ENCODE measurements at regions not wholly inside any gene's neighbourhood (a gene's known extent, or its start where the extent isn't known, plus 50 kb on each side); places are given as distances from the start of the nearest gene placed in this dataset.

DNA sequence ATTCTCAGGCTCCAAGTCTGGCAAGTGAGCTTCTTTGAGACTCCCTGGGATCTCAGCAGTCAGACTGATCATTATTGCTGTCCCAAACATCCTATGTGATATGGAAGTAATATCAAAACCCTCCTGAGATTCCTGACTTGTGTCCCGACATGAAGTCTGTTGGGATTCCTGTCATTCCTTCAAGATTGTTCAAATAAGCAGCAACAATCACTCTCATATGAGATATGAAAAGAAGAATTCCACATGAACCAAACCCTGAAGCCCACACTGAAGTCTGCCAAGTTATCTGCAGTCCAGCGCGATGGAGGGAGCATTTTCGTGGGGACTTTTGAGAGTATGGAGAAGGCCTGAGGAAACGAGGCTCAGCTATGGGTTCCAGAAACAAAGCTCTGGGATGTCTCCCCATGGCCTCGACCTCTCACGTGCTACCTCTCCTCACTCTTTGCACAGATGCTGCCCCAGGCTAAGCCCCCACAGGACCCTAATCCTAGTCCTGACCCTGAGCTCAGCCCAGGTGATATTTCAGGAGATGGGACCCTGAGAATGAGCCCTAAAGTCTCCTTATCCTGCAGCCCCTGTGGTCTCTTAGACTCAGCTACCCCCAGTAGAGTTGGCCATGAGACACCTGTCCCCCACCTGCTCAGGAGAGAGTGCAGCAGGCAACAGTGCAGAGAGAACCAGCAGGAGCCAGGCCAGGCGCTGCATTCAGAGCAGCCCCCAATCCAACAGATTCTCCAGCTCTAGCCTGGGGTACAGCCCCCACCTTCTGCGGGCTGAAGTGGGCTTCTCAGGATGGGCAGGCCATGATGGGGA, 100.2 kb downstream of the GGTLC2 start:
- no peak for DNase-seq
- no peak for TF ChIP-seq POLR2A (IDR thresholded peaks at IDR 0.05; ENCODE audit: low read length)
- no peak for TF ChIP-seq GATA1 (IDR thresholded peaks at IDR 0.05; ENCODE audit: low read depth, low read length)

DNA sequence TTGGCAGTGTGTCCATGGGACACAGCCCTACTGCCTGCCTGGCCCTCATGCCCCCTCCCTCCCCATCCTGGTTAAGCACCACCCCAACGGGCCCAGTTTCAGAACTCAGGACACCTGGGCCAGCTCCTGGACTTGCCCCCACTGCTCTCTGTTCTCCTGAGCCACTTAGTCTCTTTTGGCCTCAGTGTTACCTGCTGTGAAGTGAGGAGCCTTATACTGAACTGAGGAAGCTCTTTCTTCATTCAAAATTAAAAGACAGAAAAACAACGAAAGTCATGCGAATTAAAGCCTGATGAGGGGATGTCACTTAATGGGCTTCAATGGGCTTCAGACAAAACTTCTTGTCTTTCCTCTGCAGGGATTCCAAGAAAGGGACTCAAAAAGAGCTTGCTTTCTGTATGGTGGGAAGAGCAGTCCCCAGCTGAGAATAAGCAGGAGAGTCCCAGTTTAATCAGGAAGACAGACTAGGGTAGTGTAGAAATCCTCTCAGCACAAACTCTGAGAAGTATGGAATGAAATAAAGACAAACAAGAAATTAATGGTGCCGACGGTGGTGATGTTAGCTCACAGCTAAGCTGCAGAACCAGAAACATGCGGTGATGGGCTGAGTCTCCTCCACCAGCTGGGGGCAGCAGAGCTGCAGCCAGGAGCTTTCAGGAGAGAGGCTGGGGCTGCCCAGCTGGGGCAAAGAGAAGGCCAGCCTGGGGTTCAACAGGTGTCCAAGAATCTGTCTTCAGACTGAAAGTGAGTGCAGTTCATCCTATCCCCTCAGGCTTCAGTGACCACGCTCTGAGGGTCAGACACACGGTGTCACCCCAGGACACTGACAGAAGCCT, 101.0 kb downstream of the GGTLC2 start:
- peak; percentile 9 to 25 for DNase-seq
- TF ChIP-seq GATA1 (IDR thresholded peaks at IDR 0.05; ENCODE audit: low read depth, low read length) (no peak), POLR2A (IDR thresholded peaks at IDR 0.05; ENCODE audit: low read length) (no peak)

DNA sequence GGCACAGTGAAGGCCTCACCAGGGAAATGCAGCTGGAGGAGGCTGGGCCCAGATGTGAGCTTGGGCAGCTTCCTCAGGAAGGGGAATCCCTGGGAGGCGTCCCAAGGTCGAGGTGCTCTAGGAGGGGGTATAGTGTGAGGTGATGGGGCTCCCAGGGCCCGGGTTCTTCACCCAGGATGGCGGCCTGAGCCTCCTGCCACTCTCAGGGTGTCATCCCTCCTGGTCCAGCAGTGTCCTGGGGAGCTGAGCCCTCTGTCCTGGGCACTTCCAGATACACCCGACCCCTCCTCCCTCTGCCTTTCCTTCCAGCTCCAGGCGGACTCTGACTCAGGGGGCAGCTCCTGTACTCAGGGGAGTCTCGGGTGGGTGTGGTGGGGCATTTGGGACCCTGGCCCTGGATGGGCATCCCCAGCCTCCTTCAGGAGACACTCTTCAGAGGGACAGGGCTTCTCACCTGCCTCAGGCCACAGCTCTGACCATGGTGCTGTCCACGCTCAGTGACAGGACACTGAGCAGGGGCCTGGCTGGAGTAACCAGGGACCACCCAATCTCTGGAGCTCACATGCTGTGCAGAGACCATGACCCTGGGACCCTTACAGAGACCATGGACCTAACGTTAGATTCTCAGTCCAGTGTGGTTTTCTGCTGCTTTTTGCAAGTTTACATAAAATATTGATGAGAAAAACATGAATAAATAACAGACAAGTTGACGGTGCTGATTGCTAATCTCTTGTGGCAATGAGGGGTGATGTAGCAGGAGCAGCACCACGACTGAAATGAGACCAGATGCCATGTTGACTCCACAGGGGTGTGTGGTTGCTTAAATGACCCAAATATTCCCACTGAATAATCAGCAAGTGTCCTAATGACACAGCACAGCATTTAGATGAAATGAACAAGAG, 101.9 kb downstream of the GGTLC2 start:
- DNase-seq, result no peak
- TF ChIP-seq GATA1 (IDR thresholded peaks at IDR 0.05; ENCODE audit: low read depth, low read length), result no peak
- no peak for TF ChIP-seq POLR2A (IDR thresholded peaks at IDR 0.05; ENCODE audit: low read length)

DNA sequence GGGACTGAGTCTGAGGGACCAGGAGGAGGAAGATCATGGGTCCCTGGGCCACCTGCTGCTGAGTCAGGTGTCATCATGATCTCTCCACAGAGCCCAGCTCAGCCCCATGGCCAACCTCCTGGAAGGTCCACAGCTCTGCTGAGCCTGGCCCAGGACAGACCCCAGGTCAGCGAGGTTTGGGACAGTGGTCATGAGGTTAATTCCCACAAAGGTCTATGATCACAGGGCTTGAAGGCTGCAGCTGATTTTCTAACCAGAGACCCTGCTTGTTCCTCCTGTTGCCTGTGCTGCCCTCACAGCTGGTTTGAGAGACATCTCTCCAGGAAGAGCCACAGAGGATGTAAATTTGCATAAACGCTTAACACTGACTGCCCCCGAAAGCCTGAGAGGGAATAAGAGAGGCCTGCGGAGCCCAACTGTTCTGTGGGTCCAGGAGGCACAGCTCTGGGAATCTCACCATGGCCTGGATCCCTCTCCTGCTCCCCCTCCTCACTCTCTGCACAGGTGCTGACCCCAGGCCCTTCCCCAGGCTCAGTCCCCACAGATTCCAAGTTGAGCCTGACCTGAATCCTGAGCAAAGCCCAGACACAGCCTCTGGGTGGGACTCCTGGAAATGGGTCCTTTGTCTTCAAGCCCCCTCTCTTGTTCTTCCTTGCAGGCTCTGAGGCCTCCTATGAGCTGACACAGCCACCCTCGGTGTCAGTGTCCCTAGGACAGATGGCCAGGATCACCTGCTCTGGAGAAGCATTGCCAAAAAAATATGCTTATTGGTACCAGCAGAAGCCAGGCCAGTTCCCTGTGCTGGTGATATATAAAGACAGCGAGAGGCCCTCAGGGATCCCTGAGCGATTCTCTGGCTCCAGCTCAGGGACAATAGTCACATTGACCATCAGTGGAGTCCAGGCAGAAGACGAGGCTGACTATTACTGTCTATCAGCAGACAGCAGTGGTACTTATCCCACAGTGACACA, 102.8 kb downstream of the GGTLC2 start:
- no peak for DNase-seq
- no peak for TF ChIP-seq GATA1 (IDR thresholded peaks at IDR 0.05; ENCODE audit: low read depth, low read length)
- no peak for TF ChIP-seq POLR2A (IDR thresholded peaks at IDR 0.05; ENCODE audit: low read length)

DNA sequence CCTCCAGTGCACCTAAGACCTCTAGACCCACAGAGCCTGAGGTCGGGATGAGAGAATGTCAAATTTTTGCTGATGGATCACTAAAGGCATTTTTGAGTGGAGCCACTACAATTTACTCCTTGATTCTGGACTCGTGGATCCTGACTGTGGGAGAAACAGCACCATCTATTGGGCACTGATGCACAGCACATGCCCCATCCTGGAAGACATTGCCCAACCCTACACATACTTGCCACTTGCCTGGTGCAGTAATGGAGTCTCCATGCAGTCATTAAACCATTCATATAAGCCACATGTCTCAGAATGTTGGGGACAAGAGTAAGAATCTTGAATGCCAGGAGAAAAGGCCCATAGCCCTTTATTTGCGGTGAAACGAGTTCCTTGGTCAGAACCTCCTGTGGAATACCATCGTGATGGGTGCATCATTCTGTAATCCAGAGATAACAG, 103.9 kb downstream of the GGTLC2 start:
- DNase-seq, result peak; percentile 24 to 51
- TF ChIP-seq POLR2A (IDR thresholded peaks at IDR 0.05; ENCODE audit: low read length) (no peak), GATA1 (IDR thresholded peaks at IDR 0.05; ENCODE audit: low read depth, low read length) (no peak)

DNA sequence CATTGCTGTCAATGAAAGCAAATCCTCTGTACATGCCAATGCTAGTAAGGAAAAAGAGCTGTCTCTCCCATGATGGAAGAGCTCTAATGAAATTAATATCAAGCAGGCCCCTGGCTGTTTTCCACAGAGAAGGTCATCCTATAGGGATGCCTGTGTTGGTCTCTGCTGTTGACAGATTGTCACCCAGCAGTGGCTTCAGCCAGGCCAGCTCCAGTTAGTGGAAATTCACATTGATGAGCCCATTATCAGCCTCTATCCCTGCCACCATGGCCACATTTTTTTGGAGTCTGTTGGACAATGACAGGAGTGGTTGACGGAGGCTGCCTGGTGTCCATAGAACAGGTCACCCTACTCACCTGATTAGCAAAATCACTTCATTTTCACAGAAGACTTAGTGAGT, 104.3 kb downstream of the GGTLC2 start:
- DNase-seq, result no peak
- TF ChIP-seq GATA1 (IDR thresholded peaks at IDR 0.05; ENCODE audit: low read depth, low read length) (no peak), POLR2A (IDR thresholded peaks at IDR 0.05; ENCODE audit: low read length) (no peak)

DNA sequence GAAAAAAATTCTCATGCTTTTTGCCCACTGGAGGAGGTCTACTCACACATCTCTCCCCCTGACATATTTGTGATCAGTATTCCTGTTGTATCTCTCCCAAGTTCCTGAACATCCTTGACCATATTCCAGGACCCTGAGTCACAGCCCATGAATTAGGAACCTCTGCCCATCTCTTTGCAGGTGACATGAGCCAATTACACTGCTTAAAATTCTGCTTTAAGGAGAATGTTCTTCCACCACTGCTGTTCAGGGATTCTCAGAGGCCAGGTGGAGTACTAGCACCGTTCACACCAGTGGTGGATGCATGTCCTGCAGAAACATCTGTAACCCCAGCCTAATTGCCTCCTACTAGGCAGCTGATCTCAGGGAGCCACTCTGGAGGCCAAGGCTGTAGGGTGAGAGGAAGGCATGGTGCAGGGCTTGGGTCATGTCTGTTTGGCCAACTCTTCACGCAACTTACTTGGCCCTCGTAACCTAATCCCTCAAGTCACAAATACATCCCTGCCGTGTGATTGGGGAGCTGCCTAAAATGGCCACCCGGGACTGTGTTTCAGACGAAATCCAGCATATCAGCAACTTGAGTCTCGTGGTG, 104.8 kb downstream of the GGTLC2 start:
- TF ChIP-seq GATA1 (IDR thresholded peaks at IDR 0.05; ENCODE audit: low read depth, low read length) (no peak), POLR2A (IDR thresholded peaks at IDR 0.05; ENCODE audit: low read length) (no peak)
- DNase-seq, result no peak

DNA sequence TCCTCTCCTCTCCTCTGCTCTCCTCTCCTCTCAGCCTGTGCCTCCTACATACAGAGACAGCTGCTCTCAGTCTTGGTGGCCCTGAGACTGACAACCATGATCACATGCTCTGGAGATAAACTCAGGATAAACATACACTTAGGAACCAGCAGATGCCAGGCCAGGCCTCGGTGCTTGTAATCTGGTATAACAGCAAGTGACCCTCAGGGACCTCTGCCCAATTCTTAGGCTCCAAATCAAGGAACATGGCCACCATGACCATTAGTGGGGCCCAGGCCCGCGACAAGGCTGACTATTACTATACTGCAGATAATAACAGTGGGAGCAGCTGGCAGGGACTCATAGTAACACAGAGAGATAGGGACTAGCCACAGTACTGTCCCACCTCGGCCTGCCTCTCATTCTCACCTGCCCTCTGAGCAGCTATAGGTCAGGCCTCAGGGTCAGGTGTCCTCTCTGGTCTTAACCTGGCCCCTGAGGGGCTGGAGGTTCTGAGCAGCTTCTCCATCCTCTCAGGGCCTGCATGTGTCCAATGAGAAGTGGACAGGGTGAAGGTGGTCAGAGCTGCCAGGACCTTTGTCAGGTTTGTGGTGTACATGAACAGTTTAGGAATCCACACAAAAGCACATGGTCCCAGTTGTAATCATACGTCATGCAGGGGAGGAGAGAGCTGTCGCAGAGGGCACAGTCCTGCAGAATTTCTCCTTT, 106.1 kb downstream of the GGTLC2 start:
- no peak for TF ChIP-seq POLR2A (IDR thresholded peaks at IDR 0.05; ENCODE audit: low read length)
- no peak for TF ChIP-seq GATA1 (IDR thresholded peaks at IDR 0.05; ENCODE audit: low read depth, low read length)
- DNase-seq, result no peak

DNA sequence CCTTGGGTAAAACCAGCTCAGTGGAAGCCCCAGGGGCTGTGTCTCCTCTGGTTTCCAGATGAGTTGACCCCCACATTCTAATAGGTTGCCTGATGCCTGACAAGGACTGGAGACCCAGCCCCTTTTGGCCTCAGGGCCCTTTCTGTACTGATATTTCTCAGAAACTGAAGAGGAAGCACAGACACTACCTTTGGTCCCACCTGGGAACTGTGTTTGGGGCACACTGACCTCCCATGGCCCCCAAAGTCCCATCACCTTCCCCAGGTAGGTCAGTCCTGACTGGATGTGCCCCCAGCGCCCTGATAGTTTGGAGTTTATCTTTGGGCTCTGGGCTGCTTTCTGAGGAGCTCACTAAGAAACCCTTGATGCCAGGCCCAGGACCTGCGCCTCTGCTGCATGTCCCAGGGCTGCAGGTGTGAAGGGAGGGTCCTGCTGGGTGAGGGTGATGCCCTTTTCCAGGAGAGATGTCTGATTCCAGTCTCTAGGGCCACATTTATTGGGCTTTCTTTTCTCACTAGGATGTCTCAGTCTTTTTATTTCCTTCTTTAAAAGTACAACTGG, 106.7 kb downstream of the GGTLC2 start:
- no peak for TF ChIP-seq GATA1 (IDR thresholded peaks at IDR 0.05; ENCODE audit: low read depth, low read length)
- no peak for DNase-seq

DNA sequence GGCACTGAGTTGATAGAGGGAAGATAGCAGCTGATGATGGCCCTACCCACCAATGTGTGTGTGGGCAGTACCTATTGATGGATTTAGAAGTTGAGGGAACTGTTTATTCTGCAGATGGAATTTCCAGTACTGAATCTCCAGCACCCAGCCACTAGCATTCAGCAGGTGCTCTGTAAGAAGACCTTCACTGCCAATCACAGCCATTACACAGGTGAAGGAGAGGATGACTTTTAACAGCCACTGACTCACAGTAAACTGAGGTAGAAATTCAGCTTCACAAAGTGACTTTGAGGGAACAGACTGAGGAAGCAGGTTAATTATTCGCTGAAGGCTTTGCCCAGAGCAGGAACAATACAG, 107.8 kb downstream of the GGTLC2 start:
- no peak for TF ChIP-seq POLR2A (IDR thresholded peaks at IDR 0.05; ENCODE audit: low read length)
- TF ChIP-seq GATA1 (IDR thresholded peaks at IDR 0.05; ENCODE audit: low read depth, low read length), result no peak
- no peak for DNase-seq
